ENCODE measurements at regions not wholly inside any gene's neighbourhood (a gene's known extent, or its start where the extent isn't known, plus 50 kb on each side); places are given as distances from the start of the nearest gene placed in this dataset.

DNA sequence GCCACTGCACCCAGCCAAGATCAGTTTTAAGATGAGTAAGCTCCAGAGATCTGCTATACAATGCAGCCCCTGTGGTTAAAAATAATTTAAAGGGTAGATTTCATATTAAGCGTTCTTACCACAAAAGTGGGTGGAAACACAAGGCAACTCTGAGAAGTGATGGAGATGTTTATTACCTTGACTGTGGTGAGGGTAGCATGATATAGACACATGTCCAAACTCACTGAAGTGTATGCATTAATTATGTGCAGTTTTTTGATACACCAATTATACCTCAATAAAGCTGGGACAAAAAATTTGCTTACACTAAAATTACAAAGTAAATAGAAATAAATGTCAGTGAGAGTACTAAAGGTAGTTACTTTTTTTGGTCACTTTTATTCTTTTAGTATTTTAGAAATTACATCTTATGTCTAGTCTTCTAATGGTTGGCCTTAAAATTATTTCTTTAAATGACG lies 696.5 kb downstream of the UQCRFS1 start:
- no peak for TF ChIP-seq POLR2A (IDR thresholded peaks at IDR 0.05)
- TF ChIP-seq, protein P1, sequence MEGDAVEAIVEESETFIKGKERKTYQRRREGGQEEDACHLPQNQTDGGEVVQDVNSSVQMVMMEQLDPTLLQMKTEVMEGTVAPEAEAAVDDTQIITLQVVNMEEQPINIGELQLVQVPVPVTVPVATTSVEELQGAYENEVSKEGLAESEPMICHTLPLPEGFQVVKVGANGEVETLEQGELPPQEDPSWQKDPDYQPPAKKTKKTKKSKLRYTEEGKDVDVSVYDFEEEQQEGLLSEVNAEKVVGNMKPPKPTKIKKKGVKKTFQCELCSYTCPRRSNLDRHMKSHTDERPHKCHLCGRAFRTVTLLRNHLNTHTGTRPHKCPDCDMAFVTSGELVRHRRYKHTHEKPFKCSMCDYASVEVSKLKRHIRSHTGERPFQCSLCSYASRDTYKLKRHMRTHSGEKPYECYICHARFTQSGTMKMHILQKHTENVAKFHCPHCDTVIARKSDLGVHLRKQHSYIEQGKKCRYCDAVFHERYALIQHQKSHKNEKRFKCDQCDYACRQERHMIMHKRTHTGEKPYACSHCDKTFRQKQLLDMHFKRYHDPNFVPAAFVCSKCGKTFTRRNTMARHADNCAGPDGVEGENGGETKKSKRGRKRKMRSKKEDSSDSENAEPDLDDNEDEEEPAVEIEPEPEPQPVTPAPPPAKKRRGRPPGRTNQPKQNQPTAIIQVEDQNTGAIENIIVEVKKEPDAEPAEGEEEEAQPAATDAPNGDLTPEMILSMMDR (IDR thresholded peaks at IDR 0.05), result no peak
- no peak for TF ChIP-seq POLR2AphosphoS5 (IDR thresholded peaks at IDR 0.05; ENCODE audit: insufficient read depth in 1 of 2, low read depth in 1 of 2)

Data from vagina (tissue), 2 donors.